ENCODE measurements at regions not wholly inside any gene's neighbourhood (a gene's known extent, or its start where the extent isn't known, plus 50 kb on each side); places are given as distances from the start of the nearest gene placed in this dataset.

DNA sequence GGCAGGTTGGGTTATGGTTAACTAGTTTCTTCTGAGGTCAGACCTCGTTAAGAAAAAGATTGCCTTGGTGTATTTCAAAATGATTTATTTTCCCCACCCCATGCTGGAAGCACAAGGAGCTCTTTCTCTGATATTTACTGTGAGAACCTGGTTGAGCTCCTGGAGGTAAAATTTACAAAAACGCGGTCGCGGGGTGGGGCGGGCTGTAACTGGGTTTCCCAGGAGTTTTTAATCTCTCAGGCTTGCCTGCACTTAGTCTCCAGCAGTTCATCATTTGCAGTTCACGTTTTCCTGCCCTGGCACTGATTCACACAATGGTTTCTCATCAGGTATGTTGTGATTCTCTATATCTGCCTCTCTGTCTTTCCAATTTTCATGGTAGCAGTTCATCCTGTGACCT, 67.9 kb upstream of the PDE3A start:
- no peak for TF ChIP-seq CTCF (IDR thresholded peaks at IDR 0.05)
- TF ChIP-seq POLR2AphosphoS5 (IDR thresholded peaks at IDR 0.05; ENCODE audit: low read depth, low read length) = no peak
- TF ChIP-seq, protein P1, sequence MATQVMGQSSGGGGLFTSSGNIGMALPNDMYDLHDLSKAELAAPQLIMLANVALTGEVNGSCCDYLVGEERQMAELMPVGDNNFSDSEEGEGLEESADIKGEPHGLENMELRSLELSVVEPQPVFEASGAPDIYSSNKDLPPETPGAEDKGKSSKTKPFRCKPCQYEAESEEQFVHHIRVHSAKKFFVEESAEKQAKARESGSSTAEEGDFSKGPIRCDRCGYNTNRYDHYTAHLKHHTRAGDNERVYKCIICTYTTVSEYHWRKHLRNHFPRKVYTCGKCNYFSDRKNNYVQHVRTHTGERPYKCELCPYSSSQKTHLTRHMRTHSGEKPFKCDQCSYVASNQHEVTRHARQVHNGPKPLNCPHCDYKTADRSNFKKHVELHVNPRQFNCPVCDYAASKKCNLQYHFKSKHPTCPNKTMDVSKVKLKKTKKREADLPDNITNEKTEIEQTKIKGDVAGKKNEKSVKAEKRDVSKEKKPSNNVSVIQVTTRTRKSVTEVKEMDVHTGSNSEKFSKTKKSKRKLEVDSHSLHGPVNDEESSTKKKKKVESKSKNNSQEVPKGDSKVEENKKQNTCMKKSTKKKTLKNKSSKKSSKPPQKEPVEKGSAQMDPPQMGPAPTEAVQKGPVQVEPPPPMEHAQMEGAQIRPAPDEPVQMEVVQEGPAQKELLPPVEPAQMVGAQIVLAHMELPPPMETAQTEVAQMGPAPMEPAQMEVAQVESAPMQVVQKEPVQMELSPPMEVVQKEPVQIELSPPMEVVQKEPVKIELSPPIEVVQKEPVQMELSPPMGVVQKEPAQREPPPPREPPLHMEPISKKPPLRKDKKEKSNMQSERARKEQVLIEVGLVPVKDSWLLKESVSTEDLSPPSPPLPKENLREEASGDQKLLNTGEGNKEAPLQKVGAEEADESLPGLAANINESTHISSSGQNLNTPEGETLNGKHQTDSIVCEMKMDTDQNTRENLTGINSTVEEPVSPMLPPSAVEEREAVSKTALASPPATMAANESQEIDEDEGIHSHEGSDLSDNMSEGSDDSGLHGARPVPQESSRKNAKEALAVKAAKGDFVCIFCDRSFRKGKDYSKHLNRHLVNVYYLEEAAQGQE (IDR thresholded peaks at IDR 0.05; ENCODE audit: insufficient read depth in 1 of 2, low read depth in 2 of 2, low read length in 1 of 2) = no peak
- TF ChIP-seq SIN3A (IDR thresholded peaks at IDR 0.05; ENCODE audit: borderline replicate concordance, insufficient read depth, low read depth, low read length) = no peak
- TF ChIP-seq TCF7L2 (IDR thresholded peaks at IDR 0.05; ENCODE audit: low read depth, low read length) = no peak
